ENCODE measurements at regions not wholly inside any gene's neighbourhood (a gene's known extent, or its start where the extent isn't known, plus 50 kb on each side); places are given as distances from the start of the nearest gene placed in this dataset.

GRCh38 chr1:38549191-38549590 is 310.4 kb downstream of the RRAGC start:
- ChIA-PET POLR2A (no interaction called here), CTCF (no interaction called here)
- BruUV-seq (replicated peaks), result no TSS peak
- DNase-seq (ENCODE audit: low read depth, low spot score) (no peak), FAIRE-seq (no peak)
- no peak overlapping the region for H3K9ac ChIP-seq (replicated peaks; ENCODE audit: extremely low read depth, insufficient read depth, low read length)
- no peaks in the 10 kb centered on the region for H3K36me3 ChIP-seq (ENCODE audit: control insufficient read depth in 2 of 2, extremely low read depth in 1 of 2, insufficient read depth in 2 of 2, low read length in 2 of 2)
- H3K9me1 ChIP-seq (replicated peaks; ENCODE audit: control insufficient read depth, extremely low read depth, insufficient read depth, low read length), result no peaks in the 10 kb centered on the region
- dilution Hi-C loops (cut with MboI; ENCODE audit: extremely low pct_ligation_motif_present, low sequenced_read_pairs) (no loop called here), intact Hi-C loops (cut with micrococcal nuclease) (no loop called here)
- H3K9me3 ChIP-seq (replicated peaks; ENCODE audit: control insufficient read depth, insufficient read depth, low read length), result no peaks in the 10 kb centered on the region
- H3K4me3 ChIP-seq (replicated peaks in 1 of 3; ENCODE audit: insufficient read depth in 1 of 3, low read depth in 1 of 3, low read length in 3 of 3), result no peak overlapping the region
- no peaks in the 10 kb centered on the region for H4K20me1 ChIP-seq (replicated peaks; ENCODE audit: control insufficient read depth, extremely low read depth, insufficient read depth, low read length)
- no peak overlapping the region for H3K4me2 ChIP-seq (ENCODE audit: insufficient read depth, low read length)
- TF ChIP-seq MYC (IDR thresholded peaks at IDR 0.05; ENCODE audit: low read depth, low read length) (no peak), POLR2A (IDR thresholded peaks at IDR 0.05; ENCODE audit: low read depth, low read length) (no peak), CTCF (IDR thresholded peaks at IDR 0.05; ENCODE audit: extremely low read depth in 1 of 2, insufficient read depth in 1 of 2, low read depth in 1 of 2, low read length in 2 of 2) (no peak)
- H3K27ac ChIP-seq (ENCODE audit: insufficient read depth, low read depth, low read length), result no peak overlapping the region
- no peaks in the 10 kb centered on the region for H3K27me3 ChIP-seq (ENCODE audit: control insufficient read depth in 2 of 2, insufficient read depth in 2 of 2, low read length in 2 of 2)
- no peak overlapping the region for H2AFZ ChIP-seq (ENCODE audit: low read depth, low read length)
- no peaks in the 10 kb centered on the region for H3K4me1 ChIP-seq (ENCODE audit: control insufficient read depth, extremely low read depth, insufficient read depth, low read length)
- H3K79me2 ChIP-seq (ENCODE audit: control insufficient read depth, insufficient read depth, low read length), result no peaks in the 10 kb centered on the region

- H3K9me1 ChIP-seq (replicated peaks; ENCODE audit: control insufficient read depth, extremely low read depth, insufficient read depth, low read length), result no peaks in the 10 kb centered on the region
- H4K20me1 ChIP-seq (replicated peaks; ENCODE audit: control insufficient read depth, extremely low read depth, insufficient read depth, low read length), result no peaks in the 10 kb centered on the region
- ChIA-PET CTCF (no interaction called here), POLR2A (no interaction called here)
- H3K9ac ChIP-seq (replicated peaks; ENCODE audit: extremely low read depth, insufficient read depth, low read length), result no peak overlapping the region
- FAIRE-seq (no peak), DNase-seq (ENCODE audit: low read depth, low spot score) (no peak)
- no peaks in the 10 kb centered on the region for H3K79me2 ChIP-seq (ENCODE audit: control insufficient read depth, insufficient read depth, low read length)
- dilution Hi-C loops (cut with MboI; ENCODE audit: extremely low pct_ligation_motif_present, low sequenced_read_pairs) (no loop called here), intact Hi-C loops (cut with micrococcal nuclease) (no loop called here)
- H2AFZ ChIP-seq (ENCODE audit: low read depth, low read length), result no peak overlapping the region
- no TSS peak for BruUV-seq (replicated peaks)
- no peaks in the 10 kb centered on the region for H3K27me3 ChIP-seq (ENCODE audit: control insufficient read depth in 2 of 2, insufficient read depth in 2 of 2, low read length in 2 of 2)
- no peaks in the 10 kb centered on the region for H3K9me3 ChIP-seq (replicated peaks; ENCODE audit: control insufficient read depth, insufficient read depth, low read length)
- H3K27ac ChIP-seq (ENCODE audit: insufficient read depth, low read depth, low read length), result no peak overlapping the region
- H3K4me3 ChIP-seq (replicated peaks in 1 of 3; ENCODE audit: insufficient read depth in 1 of 3, low read depth in 1 of 3, low read length in 3 of 3), result no peak overlapping the region
- no peaks in the 10 kb centered on the region for H3K36me3 ChIP-seq (ENCODE audit: control insufficient read depth in 2 of 2, extremely low read depth in 1 of 2, insufficient read depth in 2 of 2, low read length in 2 of 2)
- no peaks in the 10 kb centered on the region for H3K4me1 ChIP-seq (ENCODE audit: control insufficient read depth, extremely low read depth, insufficient read depth, low read length)
- TF ChIP-seq CTCF (IDR thresholded peaks at IDR 0.05; ENCODE audit: extremely low read depth in 1 of 2, insufficient read depth in 1 of 2, low read depth in 1 of 2, low read length in 2 of 2) (no peak), EZH2 (IDR thresholded peaks at IDR 0.05; ENCODE audit: borderline replicate concordance, low read depth, low read length, severe bottlenecking) (no peak), MYC (IDR thresholded peaks at IDR 0.05; ENCODE audit: low read depth, low read length) (no peak), POLR2A (IDR thresholded peaks at IDR 0.05; ENCODE audit: low read depth, low read length) (no peak), POLR2AphosphoS5 (IDR thresholded peaks at IDR 0.05; ENCODE audit: insufficient read depth, low read depth, low read length) (no peak), FOS (IDR thresholded peaks at IDR 0.05; ENCODE audit: borderline replicate concordance, insufficient read depth, low read length) (no peak), GATA2 (IDR thresholded peaks at IDR 0.05; ENCODE audit: insufficient read depth, insufficient read length, low read depth, low read length) (no peak), JUN (IDR thresholded peaks at IDR 0.05; ENCODE audit: borderline replicate concordance, insufficient read depth, insufficient read length, low read depth) (no peak), MAX (IDR thresholded peaks at IDR 0.05; ENCODE audit: insufficient read depth, insufficient read length) (no peak)
- H3K4me2 ChIP-seq (ENCODE audit: insufficient read depth, low read length), result no peak overlapping the region
Observed at GRCh38 chr1:38547321-38547720, 312.3 kb downstream of the RRAGC start.
